OCI-LY1 (cell line): ENCODE measurements at regions not wholly inside any gene's neighbourhood (a gene's known extent, or its start where the extent isn't known, plus 50 kb on each side); places are given as distances from the start of the nearest gene placed in this dataset.

Experiments used
- H2AFZ ChIP-seq: fragments of 200-600 bp; sonication (generic), shearing (Covaris generic); 2 replicates; pipeline ENCODE4 v1.6.0; 2014; ENCODE audit warnings: antibody characterized with exemption, mild to moderate bottlenecking, low read length
- H3F3A ChIP-seq: fragments of 200-600 bp; sonication (generic), shearing (Covaris generic); 2 replicates; pipeline ENCODE4 v1.6.0; 2014; ENCODE audit warnings: mild to moderate bottlenecking, antibody characterized with exemption, low read length, moderate library complexity; ENCODE audit not compliant: insufficient read depth
- H3K27ac ChIP-seq: fragments of 200-600 bp; sonication (generic); 2 replicates; pipeline ENCODE4 v1.5.1; 2014; ENCODE audit warnings: low read length, mixed run types, mild to moderate bottlenecking, low read depth; ENCODE audit not compliant: poor library complexity, severe bottlenecking
- H3K27me3 ChIP-seq: fragments of 200-600 bp; sonication (generic); 2 replicates; pipeline ENCODE4 v1.6.0; 2014; ENCODE audit warnings: antibody characterized with exemption, mild to moderate bottlenecking, low read length, moderate library complexity; ENCODE audit not compliant: insufficient read depth
- H3K36me3 ChIP-seq: fragments of 200-600 bp; sonication (generic); 2 replicates; pipeline ENCODE4 v1.6.1; 2014; ENCODE audit warnings: mild to moderate bottlenecking, antibody characterized with exemption, low read length, moderate library complexity, mixed read lengths; ENCODE audit not compliant: insufficient read depth
- H3K4me1 ChIP-seq: fragments of 200-600 bp; sonication (generic); 2 replicates; pipeline ENCODE4 v1.5.1; 2014; ENCODE audit warnings: mild to moderate bottlenecking, low read length, moderate library complexity; ENCODE audit not compliant: insufficient read depth, severe bottlenecking
- H3K4me2 ChIP-seq: fragments of 200-600 bp; sonication (generic), shearing (Covaris generic); 2 replicates; pipeline ENCODE4 v1.6.1; 2014; ENCODE audit warnings: low read length
- H3K4me3 ChIP-seq: fragments of 200-600 bp; sonication (generic); 2 replicates; pipeline ENCODE4 v1.5.1; 2014; ENCODE audit warnings: low read length, low read depth, mild to moderate bottlenecking, mixed read lengths; ENCODE audit not compliant: poor library complexity, severe bottlenecking
- H3K79me2 ChIP-seq: fragments of 200-600 bp; shearing (Covaris generic); 2 replicates; pipeline ENCODE4 v1.6.1; 2016; ENCODE audit warnings: mixed run types, low read length, mixed read lengths; ENCODE audit not compliant: insufficient read depth
- H3K9ac ChIP-seq: fragments of 200-600 bp; sonication (generic), shearing (Covaris generic); 2 replicates; pipeline ENCODE4 v1.6.1; 2014; ENCODE audit warnings: mild to moderate bottlenecking, low read length, mixed read lengths
- H3K9me2 ChIP-seq: fragments of 200-600 bp; sonication (generic), shearing (Covaris generic); 2 replicates; pipeline ENCODE4 v1.6.1; 2014; ENCODE audit warnings: low read depth, mild to moderate bottlenecking, low read length, mixed read lengths
- H3K9me3 ChIP-seq: fragments of 200-600 bp; shearing (Covaris generic); 2 replicates; pipeline ENCODE4 v1.6.1; 2014; ENCODE audit warnings: low read length, mixed read lengths
- H4K20me1 ChIP-seq: fragments of 200-600 bp; sonication (generic), shearing (Covaris generic); 2 replicates; pipeline ENCODE4 v1.6.0; 2016; ENCODE audit warnings: mild to moderate bottlenecking, low read length; ENCODE audit not compliant: insufficient read depth
- EZH2 ChIP-seq: fragments of 200-600 bp; sonication (generic), shearing (Covaris generic); IDR thresholded peaks from 2 replicates; pipeline ENCODE4 v1.8.0; 2017; ENCODE audit warnings: borderline replicate concordance, mixed run types, mild to moderate bottlenecking, antibody characterized with exemption, low read length, moderate library complexity, mixed read lengths
- TF ChIP-seq, protein P1 (sequence below): fragments of 200-600 bp; sonication (generic), shearing (Covaris generic); IDR thresholded peaks from 2 replicates; pipeline ENCODE4 v1.5.1; 2017; ENCODE audit warnings: mild to moderate bottlenecking, antibody characterized with exemption, low read length, moderate library complexity, mixed read lengths

DNA sequence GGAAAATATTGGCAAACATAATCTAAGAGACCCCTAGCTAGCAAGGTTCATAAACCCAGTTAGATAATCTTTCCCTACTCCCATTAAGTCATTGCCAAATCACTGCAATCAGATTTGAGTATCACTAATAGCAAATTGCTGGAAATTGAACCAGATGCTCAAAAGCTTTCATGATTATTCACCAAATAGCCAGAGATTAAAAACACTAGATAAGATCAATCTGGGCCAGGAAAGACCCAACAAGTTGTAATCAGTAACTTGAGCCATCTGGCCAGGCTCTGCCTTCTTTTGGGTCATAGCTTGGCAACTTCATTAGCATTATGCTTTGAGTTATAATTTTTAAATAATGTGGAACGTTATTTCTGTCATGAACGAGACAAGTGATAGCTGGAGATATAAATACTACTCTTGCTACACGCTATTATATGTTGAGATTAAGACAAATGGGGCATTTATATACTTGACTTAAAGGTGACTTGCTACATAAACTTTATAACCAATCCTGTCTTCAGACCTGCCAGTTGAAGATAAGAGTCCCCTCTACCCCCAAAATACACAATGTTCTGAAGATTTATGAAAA is 196.6 kb upstream of the EDNRA start:
- Histone ChIP-seq H3K9ac (no peak overlapping the region), H3K27me3 (no peaks in the 10 kb centered on the region), H2AFZ (no peak overlapping the region), H3F3A (no peaks in the 10 kb centered on the region), H4K20me1 (no peaks in the 10 kb centered on the region), H3K27ac (no peak overlapping the region), H3K4me3 (no peak overlapping the region), H3K79me2 (no peaks in the 10 kb centered on the region), H3K9me2 (no peaks in the 10 kb centered on the region), H3K9me3 (no peaks in the 10 kb centered on the region), H3K36me3 (no peaks in the 10 kb centered on the region), H3K4me1 (no peaks in the 10 kb centered on the region), H3K4me2 (no peak overlapping the region)
- no peak for TF ChIP-seq EZH2
- TF ChIP-seq, protein P1, sequence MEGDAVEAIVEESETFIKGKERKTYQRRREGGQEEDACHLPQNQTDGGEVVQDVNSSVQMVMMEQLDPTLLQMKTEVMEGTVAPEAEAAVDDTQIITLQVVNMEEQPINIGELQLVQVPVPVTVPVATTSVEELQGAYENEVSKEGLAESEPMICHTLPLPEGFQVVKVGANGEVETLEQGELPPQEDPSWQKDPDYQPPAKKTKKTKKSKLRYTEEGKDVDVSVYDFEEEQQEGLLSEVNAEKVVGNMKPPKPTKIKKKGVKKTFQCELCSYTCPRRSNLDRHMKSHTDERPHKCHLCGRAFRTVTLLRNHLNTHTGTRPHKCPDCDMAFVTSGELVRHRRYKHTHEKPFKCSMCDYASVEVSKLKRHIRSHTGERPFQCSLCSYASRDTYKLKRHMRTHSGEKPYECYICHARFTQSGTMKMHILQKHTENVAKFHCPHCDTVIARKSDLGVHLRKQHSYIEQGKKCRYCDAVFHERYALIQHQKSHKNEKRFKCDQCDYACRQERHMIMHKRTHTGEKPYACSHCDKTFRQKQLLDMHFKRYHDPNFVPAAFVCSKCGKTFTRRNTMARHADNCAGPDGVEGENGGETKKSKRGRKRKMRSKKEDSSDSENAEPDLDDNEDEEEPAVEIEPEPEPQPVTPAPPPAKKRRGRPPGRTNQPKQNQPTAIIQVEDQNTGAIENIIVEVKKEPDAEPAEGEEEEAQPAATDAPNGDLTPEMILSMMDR: no peak

DNA sequence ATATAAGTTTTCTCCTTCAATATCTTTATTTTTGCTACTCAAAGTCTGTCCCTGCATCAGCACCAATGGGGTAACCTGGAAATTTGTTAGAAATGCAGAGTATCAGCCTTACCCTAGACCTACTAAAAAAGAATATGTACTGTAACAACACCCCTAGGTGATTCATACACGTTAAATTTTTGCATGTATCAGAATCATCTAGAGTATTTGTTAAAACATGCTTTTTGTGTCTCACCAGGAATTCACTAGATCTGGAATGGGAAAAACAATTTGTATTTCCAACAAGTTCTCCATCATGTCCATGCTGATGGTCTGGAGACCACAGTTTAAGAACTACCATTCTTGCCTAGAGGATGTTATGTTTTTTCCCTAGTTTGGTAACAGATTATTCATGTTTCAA is 196.0 kb upstream of the EDNRA start:
- no peaks in the 10 kb centered on the region for H3K27me3 ChIP-seq
- TF ChIP-seq, protein P1: no peak
- no peak for TF ChIP-seq EZH2
- H4K20me1 ChIP-seq: no peaks in the 10 kb centered on the region
- H3K27ac ChIP-seq: no peak overlapping the region
- H2AFZ ChIP-seq: no peak overlapping the region
- H3K4me1 ChIP-seq: no peaks in the 10 kb centered on the region
- H3K9me3 ChIP-seq: no peaks in the 10 kb centered on the region
- no peaks in the 10 kb centered on the region for H3K9me2 ChIP-seq
- H3K79me2 ChIP-seq: no peaks in the 10 kb centered on the region
- no peaks in the 10 kb centered on the region for H3K36me3 ChIP-seq
- H3K9ac ChIP-seq: no peak overlapping the region
- H3K4me2 ChIP-seq: no peak overlapping the region
- no peak overlapping the region for H3K4me3 ChIP-seq
- H3F3A ChIP-seq: no peaks in the 10 kb centered on the region

DNA sequence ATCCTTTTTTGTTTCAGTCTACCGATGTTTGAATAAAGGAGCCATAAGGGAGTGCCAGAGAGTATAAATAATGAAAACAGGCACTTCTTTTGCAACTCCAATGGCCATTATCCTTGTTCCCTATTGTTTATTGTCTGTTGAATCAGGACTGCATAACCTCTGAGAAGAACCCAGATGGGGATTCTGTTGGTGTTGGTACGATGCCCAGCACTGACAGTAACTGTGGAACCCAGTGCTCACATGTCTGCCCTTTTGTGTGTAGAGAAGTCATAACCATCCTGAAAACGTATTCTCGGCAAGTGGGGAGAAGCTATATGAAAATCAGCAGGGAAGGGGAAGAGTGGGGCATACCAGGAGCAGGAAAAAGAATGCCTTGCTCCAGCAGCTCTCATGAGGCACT is 195.1 kb upstream of the EDNRA start:
- TF ChIP-seq, protein P1: no peak
- no peak for TF ChIP-seq EZH2
- Histone ChIP-seq H4K20me1 (no peaks in the 10 kb centered on the region), H3K36me3 (no peaks in the 10 kb centered on the region), H3F3A (no peaks in the 10 kb centered on the region), H3K4me1 (no peaks in the 10 kb centered on the region), H3K4me3 (no peak overlapping the region), H3K4me2 (no peak overlapping the region), H2AFZ (no peak overlapping the region), H3K9ac (no peak overlapping the region), H3K9me3 (no peaks in the 10 kb centered on the region), H3K9me2 (no peaks in the 10 kb centered on the region), H3K79me2 (no peaks in the 10 kb centered on the region), H3K27ac (no peak overlapping the region), H3K27me3 (no peaks in the 10 kb centered on the region)
